ENCODE measurements at regions not wholly inside any gene's neighbourhood (a gene's known extent, or its start where the extent isn't known, plus 50 kb on each side); places are given as distances from the start of the nearest gene placed in this dataset.
A peak's percentile ranks its signal among the peaks of the same experiment; 100 is the strongest.

- DNase-seq (ENCODE audit: low read depth, low spot score) (no peak), ATAC-seq (no peak)
- POLR2A ChIA-PET: no interaction called here
- CTCF ChIA-PET: no interaction called here
- Histone ChIP-seq H4K20me1 (ENCODE audit: insufficient read depth) (no peaks in the 10 kb centered on the region), H3K36me3 (ENCODE audit: control insufficient read depth in 1 of 2, insufficient read depth in 2 of 2, low read length in 2 of 2) (no peaks in the 10 kb centered on the region), H3K9me2 (ENCODE audit: insufficient read depth) (no peaks in the 10 kb centered on the region), H3K4me1 (ENCODE audit: control insufficient read depth in 1 of 2, insufficient read depth in 2 of 2, low read length in 2 of 2) (peaks cover 17 to 21% of the 10 kb centered on the region in 2 experiments), H2AFZ (ENCODE audit: low read depth, low read length, poor library complexity, severe bottlenecking) (peak overlapping the region; percentile 47), H3K27me3 (ENCODE audit: insufficient read depth, low read length) (no peaks in the 10 kb centered on the region), H3K9me3 (ENCODE audit: control insufficient read depth in 1 of 2, insufficient read depth in 1 of 2, low read depth in 1 of 2, low read length in 2 of 2) (no peaks in the 10 kb centered on the region), H3K79me2 (ENCODE audit: insufficient read depth, low read length) (no peaks in the 10 kb centered on the region), H3K4me2 (ENCODE audit: low read length) (no peak overlapping the region), H3K27ac (ENCODE audit: low read depth, low read length) (no peak overlapping the region), H3K4me3 (replicated peaks in 1 of 2; ENCODE audit: low read depth in 1 of 2, low read length in 2 of 2) (no peak overlapping the region), H3K9ac (ENCODE audit: low read length) (no peak overlapping the region)
- RAD21 ChIA-PET (ENCODE audit: low non-redundant PET in 1 of 2, low total read pairs in 2 of 2, uncharacterized antibody in 2 of 2, unreplicated experiment in 2 of 2): interaction anchor here in 1 of 2 experiments (0.6 kb wide), 1 partner anchor 380 kb away, joined by 3 read pairs; no protein-coding TSS in a partner anchor
- TF ChIP-seq POLR2A (IDR thresholded peaks at IDR 0.05; ENCODE audit: borderline replicate concordance, extremely low read depth, insufficient read depth, insufficient read length) (no peak), EGR1 (IDR thresholded peaks at IDR 0.05; ENCODE audit: low read depth) (no peak), CTCF (IDR thresholded peaks at IDR 0.05 in 2 of 3, conservative IDR thresholded peaks at IDR 0.05 in 1 of 3; ENCODE audit: borderline replicate concordance in 1 of 3, insufficient read depth in 1 of 3, low read depth in 2 of 3, low read length in 2 of 3) (no peak), CBX3 (IDR thresholded peaks at IDR 0.05; ENCODE audit: low read depth) (no peak), FOSL1 (IDR thresholded peaks at IDR 0.05; ENCODE audit: low read depth) (no peak), POLR2AphosphoS5 (IDR thresholded peaks at IDR 0.05; ENCODE audit: low read depth, low read length) (no peak), MAX (IDR thresholded peaks at IDR 0.05) (no peak), SRF (IDR thresholded peaks at IDR 0.05; ENCODE audit: low read depth) (no peak), CEBPB (IDR thresholded peaks at IDR 0.05; ENCODE audit: low read depth) (no peak), ELF1 (IDR thresholded peaks at IDR 0.05; ENCODE audit: borderline replicate concordance, low read depth) (no peak), ZNF274 (IDR thresholded peaks at IDR 0.05; ENCODE audit: low read depth, low read length) (no peak), REST (IDR thresholded peaks at IDR 0.05; ENCODE audit: low read depth) (no peak), RAD21 (IDR thresholded peaks at IDR 0.05; ENCODE audit: low read depth) (no peak), SIN3A (IDR thresholded peaks at IDR 0.05; ENCODE audit: low read depth) (no peak), TCF7L2 (IDR thresholded peaks at IDR 0.05; ENCODE audit: borderline replicate concordance, extremely low read depth, insufficient read depth, insufficient read length) (no peak), ZBTB33 (IDR thresholded peaks at IDR 0.05; ENCODE audit: extremely low read depth, insufficient replicate concordance, low read length) (no peak), EZH2 (IDR thresholded peaks at IDR 0.05) (no peak), ZFX (IDR thresholded peaks at IDR 0.05) (no peak), ATF3 (IDR thresholded peaks at IDR 0.05) (no peak)
- BruUV-seq (replicated peaks): no TSS peak
- intact Hi-C loops (cut with micrococcal nuclease): no loop called here
Measured at GRCh38 chr4:124902001-124902515, 189.5 kb upstream of the ANKRD50 start.

Measured in HCT116 (cell line).